Right hindlimb (tissue), 1 donor: ENCODE measurements at regions not wholly inside any gene's neighbourhood (a gene's known extent, or its start where the extent isn't known, plus 50 kb on each side); places are given as distances from the start of the nearest gene placed in this dataset.

Experiments
- DNase-seq: peaks from one replicate; pipeline ENCODE4 v3.0.0-alpha.2; 2018

DNA sequence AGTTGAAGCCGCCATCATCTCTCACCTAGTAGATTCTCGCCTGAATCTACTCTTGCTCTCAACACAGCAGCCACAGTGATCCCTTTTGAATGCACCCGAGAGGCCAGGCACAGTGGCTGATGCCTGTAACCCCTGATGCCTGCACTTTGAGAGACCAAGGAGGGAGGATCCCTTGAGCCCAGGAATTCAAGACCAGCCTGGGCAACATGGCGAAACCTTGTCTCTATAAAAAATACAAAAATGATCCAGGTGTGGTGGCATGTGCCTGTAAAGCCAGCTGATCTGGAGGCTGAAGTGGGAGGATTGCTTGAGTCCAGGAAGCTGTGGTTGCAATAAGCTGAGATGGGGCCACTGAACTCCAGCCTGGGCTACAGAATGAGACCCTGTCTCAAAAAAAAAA, 60.3 kb upstream of the EML4 start:
- no peak for DNase-seq

DNA sequence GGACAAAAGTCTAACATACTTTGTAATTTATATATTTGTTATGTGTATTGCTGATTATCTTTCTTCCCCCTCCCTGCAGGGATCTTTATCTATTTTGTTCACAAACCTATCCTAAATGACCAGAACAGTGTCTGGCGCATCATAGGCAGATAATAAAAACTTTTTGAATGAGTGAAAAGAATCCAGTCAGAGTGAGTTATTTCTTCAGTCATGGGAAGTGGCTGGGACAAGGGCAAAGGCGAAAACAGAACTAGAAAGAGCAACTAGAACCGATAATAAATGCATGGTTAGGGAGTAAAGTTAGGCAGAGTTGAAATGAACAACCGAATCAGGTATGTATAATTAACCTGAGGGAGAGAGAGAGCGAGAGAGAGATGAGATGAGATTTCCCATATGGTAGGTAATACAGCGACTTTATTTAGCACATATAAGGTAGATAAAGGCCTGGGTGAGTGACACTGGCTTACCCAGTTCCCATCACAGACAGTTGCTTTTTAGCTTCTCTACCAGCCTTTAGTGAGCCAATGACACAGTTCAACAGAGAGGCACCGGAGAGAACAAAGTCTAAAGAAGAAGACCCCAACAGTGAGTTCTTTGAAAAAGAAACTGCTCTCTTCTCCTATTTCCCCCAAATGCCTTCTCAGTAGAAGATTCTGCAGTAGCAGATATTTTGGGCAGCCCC, 59.1 kb upstream of the EML4 start:
- no peak for DNase-seq

- peak; percentile 61 for DNase-seq
Observed at GRCh38 chr2:42110641-42111322, 58.4 kb upstream of the EML4 start.

DNA sequence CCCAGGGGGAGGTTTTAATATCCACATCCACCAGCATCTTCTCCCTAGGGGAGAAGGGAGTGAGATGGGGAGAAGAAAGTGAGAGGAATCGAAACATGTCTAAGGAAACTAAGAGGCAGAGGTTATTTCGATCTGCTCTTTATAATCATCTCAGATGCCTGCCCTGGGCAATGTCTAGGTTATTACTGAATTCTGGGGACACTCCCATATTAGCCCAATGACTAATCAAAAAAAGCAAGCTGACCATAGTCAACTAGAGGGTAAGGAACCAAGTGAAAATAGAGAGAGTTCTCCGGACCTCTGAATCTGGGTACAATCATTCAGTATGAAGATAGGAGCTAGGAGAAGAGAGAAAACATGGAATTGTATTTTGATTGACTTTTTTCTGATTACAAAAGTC, 56.7 kb upstream of the EML4 start:
- no peak for DNase-seq

GRCh38 chr2:42113452-42113851, 55.7 kb upstream of the EML4 start:
- no peak for DNase-seq

DNA sequence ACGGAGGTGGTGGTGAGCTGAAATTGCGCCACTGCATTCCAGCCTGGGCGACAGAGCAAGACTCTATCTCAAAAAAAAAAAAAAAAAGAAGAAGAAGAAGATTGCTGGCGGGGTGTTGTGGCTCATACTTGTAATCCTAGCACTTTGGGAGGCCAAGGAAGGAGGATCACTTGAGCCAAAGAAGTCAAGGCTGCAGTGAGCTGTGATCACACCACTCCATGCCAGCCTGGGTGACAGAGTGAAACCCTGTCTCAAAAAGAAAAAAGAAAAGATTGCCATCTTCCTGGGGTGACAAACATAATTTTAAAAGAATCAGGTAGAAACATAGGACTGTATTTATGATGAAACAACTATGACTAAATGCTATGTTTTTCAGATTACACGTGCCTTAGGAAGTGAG, 55.1 kb upstream of the EML4 start:
- no peak for DNase-seq

DNA sequence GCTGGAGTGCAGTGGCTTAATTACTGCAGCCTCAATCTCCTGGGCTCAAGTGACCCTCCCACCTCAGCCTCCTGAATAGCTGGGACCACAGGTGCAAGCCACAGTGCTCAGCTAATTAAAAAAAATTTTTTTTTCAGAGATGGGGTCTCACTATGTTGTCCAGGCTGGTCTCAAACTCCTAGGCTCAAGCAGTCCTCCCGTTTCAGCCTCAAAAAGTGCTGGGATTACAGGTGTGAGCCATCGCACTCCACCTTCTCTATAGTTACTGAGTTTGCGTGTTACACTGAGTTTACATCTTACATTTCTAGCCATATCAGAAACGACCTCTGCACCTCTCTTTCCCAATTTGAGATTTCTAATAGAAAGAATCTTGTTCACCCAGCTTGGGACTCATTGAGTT, 53.6 kb upstream of the EML4 start:
- DNase-seq: no peak

- no peak for DNase-seq
Observed at GRCh38 chr2:42116195-42117181, 52.7 kb upstream of the EML4 start.

GRCh38 chr2:42117182-42117579, 52.0 kb upstream of the EML4 start:
- no peak for DNase-seq

DNA sequence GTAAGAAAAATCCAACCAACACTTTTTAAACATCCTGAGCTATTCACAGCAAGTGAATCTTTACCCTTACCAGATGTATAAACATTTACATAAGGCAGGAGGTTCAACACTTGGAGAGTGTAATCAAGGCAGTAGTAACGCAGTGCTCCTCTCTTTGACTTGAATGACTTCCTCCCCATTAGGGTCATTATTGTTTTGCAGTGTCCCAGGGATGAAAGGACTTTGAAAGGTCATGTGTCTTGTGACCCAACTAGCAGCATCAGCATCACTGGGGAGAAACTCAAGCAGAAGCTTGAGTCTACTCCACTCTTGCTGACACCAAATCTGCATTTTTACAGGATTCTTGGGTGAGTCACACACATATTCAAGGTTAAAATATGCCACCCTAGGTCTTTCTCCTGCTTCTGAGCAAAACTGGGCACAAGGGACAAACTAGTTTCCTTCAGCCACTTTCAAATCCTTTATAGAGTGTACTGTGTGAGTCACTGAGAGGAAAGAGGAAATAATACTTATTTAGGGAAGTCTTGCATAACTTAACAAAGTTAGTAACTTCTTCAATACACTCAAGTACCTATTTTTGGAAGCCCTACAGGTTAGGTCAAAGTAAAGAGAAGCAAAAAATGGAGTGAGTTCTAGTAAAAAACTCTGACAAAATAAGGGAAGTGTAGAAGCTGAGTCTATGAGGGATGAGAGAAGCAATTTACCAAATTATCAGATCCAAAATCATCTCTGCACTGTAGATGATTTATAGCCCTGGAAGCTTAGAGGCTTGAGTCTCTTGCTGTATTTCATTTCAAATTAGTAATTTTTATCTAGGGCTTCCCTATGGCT, 51.0 kb upstream of the EML4 start:
- no peak for DNase-seq

DNA sequence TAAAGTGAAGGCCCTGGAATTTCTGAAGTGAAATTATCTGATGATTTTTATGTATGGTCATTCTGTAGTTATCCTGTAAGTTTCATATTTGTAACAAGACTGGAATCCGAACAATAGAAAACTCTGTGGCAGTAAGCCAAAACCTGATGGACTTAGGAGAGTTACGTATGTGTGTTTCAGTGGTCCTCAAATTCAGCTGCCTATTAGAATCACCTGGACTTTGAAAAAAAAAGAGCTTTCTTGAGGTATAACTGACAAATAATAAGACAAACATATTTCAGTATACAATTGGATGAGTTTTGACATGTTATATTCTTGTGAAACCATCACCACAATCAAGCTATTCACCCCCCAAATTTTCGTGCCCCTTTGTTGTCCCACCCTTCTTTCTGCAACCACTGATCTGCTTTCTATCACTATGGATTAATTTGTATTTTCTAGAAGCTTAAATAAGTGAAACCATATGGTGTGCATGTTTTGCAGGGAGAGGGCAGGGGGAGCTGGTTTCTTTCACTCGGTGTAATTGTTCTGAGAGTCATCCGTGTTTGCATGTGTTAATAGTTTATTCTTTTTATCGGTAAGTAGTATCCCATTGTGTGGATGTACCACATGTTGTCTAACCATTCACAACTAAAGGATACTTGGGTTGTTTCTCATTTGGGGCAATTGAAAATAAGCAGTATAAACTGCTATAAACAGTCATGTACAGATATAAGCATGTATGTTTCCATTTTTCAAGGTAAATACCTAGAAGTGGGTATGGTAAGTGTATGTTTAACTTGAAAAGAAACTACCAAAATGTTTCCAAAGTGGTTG, 50.2 kb upstream of the EML4 start:
- no peak for DNase-seq
